PC-9 (cell line): ENCODE measurements at regions not wholly inside any gene's neighbourhood (a gene's known extent, or its start where the extent isn't known, plus 50 kb on each side); places are given as distances from the start of the nearest gene placed in this dataset.

Experiments used
- BruUV-seq: library from RNA; stranded (reverse); fragments of 400-500 nt; replicated peaks from 2 replicates; lab custom pipeline; 2021; lab: Mats Ljungman, UMichigan
- CTCF ChIA-PET: fragments of 300-600 bp; sonication (Branson Sonifier 250); formaldehyde crosslinking; loops from one replicate; lab custom pipeline; 2022; ENCODE audit warnings: antibody characterized with exemption; lab: Charles Lee
- POLR2A ChIA-PET: fragments of 300-600 bp; sonication (Branson Sonifier 250); formaldehyde crosslinking; loops from one replicate; lab custom pipeline; 2022; ENCODE audit warnings: antibody characterized with exemption; ENCODE audit not compliant: unreplicated experiment; lab: Charles Lee
- DNase-seq, 2 experiments: peaks; one replicate each; pipeline versions ENCODE4 v3.0.0 to v3.0.0-alpha.2; 2015 to 2022; ENCODE audit warnings: mixed read lengths in 1 of 2
- H2AFZ ChIP-seq: fragments of 200-600 bp; sonication (generic); 2 replicates; pipeline ENCODE4 v1.8.1; 2017; ENCODE audit warnings: antibody characterized with exemption
- H3F3A ChIP-seq: fragments of 200-600 bp; sonication (generic); 2 replicates; pipeline ENCODE4 v1.8.1; 2017; ENCODE audit warnings: antibody characterized with exemption, mild to moderate bottlenecking, low read depth; ENCODE audit not compliant: insufficient read depth
- H3K27ac ChIP-seq: fragments of 200-600 bp; sonication (generic); 2 replicates; pipeline ENCODE4 v1.6.1; 2016; ENCODE audit warnings: mixed run types
- H3K27me3 ChIP-seq: fragments of 200-600 bp; sonication (generic); 2 replicates; pipeline ENCODE4 v1.6.1; 2016; ENCODE audit warnings: low read depth, mixed run types; ENCODE audit not compliant: insufficient read depth
- H3K36me3 ChIP-seq: fragments of 200-600 bp; sonication (generic); 2 replicates; pipeline ENCODE4 v1.6.1; 2016; ENCODE audit warnings: low read depth, mixed run types
- H3K4me1 ChIP-seq: fragments of 200-600 bp; sonication (generic); replicated peaks from 2 replicates; pipeline ENCODE4 v1.6.1; 2016; ENCODE audit warnings: mixed run types; ENCODE audit not compliant: insufficient read depth
- H3K4me2 ChIP-seq: fragments of 200-600 bp; sonication (generic); 2 replicates; pipeline ENCODE4 v1.6.1; 2017; ENCODE audit warnings: mixed run types
- H3K4me3 ChIP-seq: fragments of 200-600 bp; sonication (generic); 2 replicates; pipeline ENCODE4 v1.6.1; 2016; ENCODE audit warnings: mixed run types
- H3K79me2 ChIP-seq: fragments of 200-600 bp; sonication (generic); 2 replicates; pipeline ENCODE4 v1.6.1; 2017; ENCODE audit warnings: low read depth, mixed run types
- H3K9me2 ChIP-seq: fragments of 200-600 bp; sonication (generic); 2 replicates; pipeline ENCODE4 v1.8.1; 2017; ENCODE audit warnings: mild to moderate bottlenecking; ENCODE audit not compliant: insufficient read depth
- H3K9me3 ChIP-seq: fragments of 200-600 bp; sonication (generic); 2 replicates; pipeline ENCODE4 v1.8.1; 2016; ENCODE audit warnings: low read depth; ENCODE audit not compliant: insufficient read depth
- H4K20me1 ChIP-seq: fragments of 200-600 bp; sonication (generic); 2 replicates; pipeline ENCODE4 v1.8.1; 2017; ENCODE audit not compliant: insufficient read depth
- EZH2 ChIP-seq: fragments of 200-600 bp; sonication (generic); IDR thresholded peaks from 2 replicates; pipeline ENCODE4 v1.8.0; 2017; ENCODE audit warnings: antibody characterized with exemption, low read depth
- intact Hi-C: fragments of 100-400 bp; cut with micrococcal nuclease; formaldehyde crosslinking; loops from one replicate; pipeline ENCODE4 v1.10.0; 2022; ENCODE audit not compliant: unreplicated experiment
- TF ChIP-seq, protein P1 (sequence below): fragments of 200-600 bp; sonication (generic); conservative IDR thresholded peaks from 2 replicates; pipeline ENCODE4 v1.6.1; 2017; ENCODE audit warnings: mixed run types, antibody characterized with exemption, mild to moderate bottlenecking, moderate library complexity

DNA sequence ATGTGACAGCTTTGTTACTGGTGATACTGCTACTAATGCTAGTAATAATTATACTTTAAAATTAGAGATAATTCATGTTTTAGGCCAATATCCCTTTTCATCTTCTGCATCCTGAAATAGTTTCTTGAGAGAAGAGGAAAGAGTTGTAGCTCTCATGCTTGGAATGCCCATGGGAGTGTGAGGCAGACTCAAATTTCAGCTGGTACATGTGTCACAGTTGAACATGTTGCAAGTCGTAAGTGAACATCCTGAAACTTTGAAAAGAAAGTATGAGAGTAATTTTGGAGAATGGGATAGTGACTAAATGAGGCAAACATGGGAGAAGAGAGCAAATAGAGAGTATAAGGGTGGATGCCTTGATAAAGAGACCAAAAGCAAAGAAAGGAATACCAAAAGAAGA is 168.0 kb downstream of the TMTC3 start:
- intact Hi-C loops, result no loop called here

DNA sequence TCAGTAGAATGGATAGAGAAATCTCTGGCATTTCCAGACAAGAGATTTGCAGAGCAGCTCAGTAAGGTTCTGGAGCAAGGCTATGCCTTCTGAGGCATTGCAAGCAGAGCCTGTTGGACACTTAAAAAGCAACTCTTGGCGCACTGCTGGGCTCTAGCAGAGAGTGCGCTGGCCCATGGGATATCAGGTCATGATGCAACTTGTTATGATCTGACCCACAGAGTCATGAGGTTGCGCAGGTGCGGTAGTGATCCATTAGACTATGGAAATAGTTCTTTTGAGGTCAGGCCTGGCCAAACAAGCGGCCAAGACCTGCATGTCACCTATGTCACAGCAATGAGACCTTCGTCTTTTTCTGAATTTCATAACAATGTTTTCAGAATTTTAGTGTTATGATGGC is 168.6 kb downstream of the TMTC3 start:
- POLR2A ChIA-PET, result no interaction called here
- no peaks in the 10 kb centered on the region; the same call in 1 of the 2 replicates for H3K9me2 ChIP-seq
- no peaks in the 10 kb centered on the region for H3K27me3 ChIP-seq
- no peak overlapping the region for H3K27ac ChIP-seq
- no peaks in the 10 kb centered on the region for H3K4me1 ChIP-seq
- no peaks in the 10 kb centered on the region for H3K36me3 ChIP-seq
- no peak for DNase-seq
- no peak overlapping the region for H3K4me3 ChIP-seq
- intact Hi-C loops, result no loop called here
- CTCF ChIA-PET, result no interaction called here
- no peaks in the 10 kb centered on the region for H3F3A ChIP-seq
- H2AFZ ChIP-seq, result no peak overlapping the region
- no peak for TF ChIP-seq EZH2
- TF ChIP-seq, protein P1, sequence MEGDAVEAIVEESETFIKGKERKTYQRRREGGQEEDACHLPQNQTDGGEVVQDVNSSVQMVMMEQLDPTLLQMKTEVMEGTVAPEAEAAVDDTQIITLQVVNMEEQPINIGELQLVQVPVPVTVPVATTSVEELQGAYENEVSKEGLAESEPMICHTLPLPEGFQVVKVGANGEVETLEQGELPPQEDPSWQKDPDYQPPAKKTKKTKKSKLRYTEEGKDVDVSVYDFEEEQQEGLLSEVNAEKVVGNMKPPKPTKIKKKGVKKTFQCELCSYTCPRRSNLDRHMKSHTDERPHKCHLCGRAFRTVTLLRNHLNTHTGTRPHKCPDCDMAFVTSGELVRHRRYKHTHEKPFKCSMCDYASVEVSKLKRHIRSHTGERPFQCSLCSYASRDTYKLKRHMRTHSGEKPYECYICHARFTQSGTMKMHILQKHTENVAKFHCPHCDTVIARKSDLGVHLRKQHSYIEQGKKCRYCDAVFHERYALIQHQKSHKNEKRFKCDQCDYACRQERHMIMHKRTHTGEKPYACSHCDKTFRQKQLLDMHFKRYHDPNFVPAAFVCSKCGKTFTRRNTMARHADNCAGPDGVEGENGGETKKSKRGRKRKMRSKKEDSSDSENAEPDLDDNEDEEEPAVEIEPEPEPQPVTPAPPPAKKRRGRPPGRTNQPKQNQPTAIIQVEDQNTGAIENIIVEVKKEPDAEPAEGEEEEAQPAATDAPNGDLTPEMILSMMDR, result no peak
- H3K9me3 ChIP-seq, result 0 out of 2 replicates have a peak, but pooled peaks cover 6% of the 10 kb centered on the region
- H3K79me2 ChIP-seq, result no peaks in the 10 kb centered on the region
- H3K4me2 ChIP-seq, result no peak overlapping the region
- no peaks in the 10 kb centered on the region for H4K20me1 ChIP-seq
- BruUV-seq, result no TSS peak

More for the DNA sequence above, 168.0 kb downstream of the TMTC3 start:
- TF ChIP-seq, protein P1, result no peak
- TF ChIP-seq EZH2, result no peak
- no peaks in the 10 kb centered on the region for H4K20me1 ChIP-seq
- no peak overlapping the region for H3K4me3 ChIP-seq
- no TSS peak for BruUV-seq
- H3K4me1 ChIP-seq, result no peaks in the 10 kb centered on the region
- no peaks in the 10 kb centered on the region for H3F3A ChIP-seq
- DNase-seq, result no peak
- H2AFZ ChIP-seq, result no peak overlapping the region
- H3K36me3 ChIP-seq, result no peaks in the 10 kb centered on the region
- POLR2A ChIA-PET, result no interaction called here
- H3K4me2 ChIP-seq, result no peak overlapping the region
- H3K79me2 ChIP-seq, result no peaks in the 10 kb centered on the region
- H3K9me3 ChIP-seq, result 0 out of 2 replicates have a peak, but pooled peaks cover 5% of the 10 kb centered on the region
- H3K27me3 ChIP-seq, result no peaks in the 10 kb centered on the region
- H3K9me2 ChIP-seq, result no peaks in the 10 kb centered on the region; the same call in 1 of the 2 replicates
- no peak overlapping the region for H3K27ac ChIP-seq
- CTCF ChIA-PET, result no interaction called here

DNA sequence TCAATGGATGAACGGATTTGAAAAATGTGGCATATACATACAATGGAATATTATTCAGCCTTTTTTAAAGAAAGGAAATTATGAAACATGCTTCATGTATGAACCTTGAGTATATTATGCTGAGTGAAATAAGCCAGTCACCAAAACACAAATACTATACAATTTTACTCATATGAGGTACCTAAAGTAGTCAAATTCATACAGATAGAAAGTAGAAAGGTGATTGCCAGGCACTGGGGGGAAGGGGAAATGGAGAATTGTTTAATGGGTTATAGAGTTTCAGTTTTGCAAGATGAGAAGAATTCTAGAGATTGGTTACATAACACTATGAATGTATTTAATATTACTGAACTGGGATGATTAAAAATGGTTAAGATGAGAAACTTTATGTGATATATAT is 171.4 kb downstream of the TMTC3 start:
- no peaks in the 10 kb centered on the region for H3F3A ChIP-seq
- no peak overlapping the region for H2AFZ ChIP-seq
- no TSS peak for BruUV-seq

More for the DNA sequence above, 171.4 kb downstream of the TMTC3 start:
- 0 out of 2 replicates have a peak, but pooled peaks cover 3% of the 10 kb centered on the region for H3K9me3 ChIP-seq
- H3K27ac ChIP-seq, result no peak overlapping the region
- no peak overlapping the region for H3K4me3 ChIP-seq
- intact Hi-C loops, result no loop called here
- TF ChIP-seq, protein P1, result no peak
- TF ChIP-seq EZH2, result no peak
- H3K36me3 ChIP-seq, result no peaks in the 10 kb centered on the region
- H3K4me2 ChIP-seq, result no peak overlapping the region
- H4K20me1 ChIP-seq, result no peaks in the 10 kb centered on the region
- H3K27me3 ChIP-seq, result no peaks in the 10 kb centered on the region
- H3K79me2 ChIP-seq, result no peaks in the 10 kb centered on the region
- H3K9me2 ChIP-seq, result no peaks in the 10 kb centered on the region
- ChIA-PET CTCF (no interaction called here), POLR2A (no interaction called here)
- no peak for DNase-seq
- no peaks in the 10 kb centered on the region for H3K4me1 ChIP-seq
